ENCODE measurements at regions not wholly inside any gene's neighbourhood (a gene's known extent, or its start where the extent isn't known, plus 50 kb on each side); places are given as distances from the start of the nearest gene placed in this dataset.

DNA sequence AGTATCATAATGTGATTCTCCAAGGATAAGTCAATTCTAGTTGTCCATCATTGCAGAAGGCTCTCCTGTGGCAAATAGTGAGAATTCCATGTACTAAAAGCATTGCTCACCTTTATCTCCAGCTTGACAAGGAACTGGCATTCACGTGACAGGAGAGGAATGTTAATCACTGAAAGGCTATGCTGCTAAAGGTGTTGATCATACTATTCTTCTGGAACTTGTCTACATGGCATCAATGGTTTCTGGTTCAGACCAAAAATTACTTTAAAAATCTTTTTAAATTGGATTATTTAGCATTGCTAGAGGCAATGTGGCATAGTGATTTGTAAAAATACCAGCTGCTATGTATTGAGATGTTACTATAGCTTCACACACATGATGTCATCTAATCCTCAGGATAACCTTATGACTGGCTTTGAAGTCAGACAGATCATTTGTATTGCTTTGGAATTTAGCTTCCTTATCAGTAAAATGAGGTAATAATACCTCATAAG, 414.4 kb downstream of the MTX2 start:
- no peak for DNase-seq (ENCODE audit: low spot score)
- Histone ChIP-seq H3K4me1 (ENCODE audit: insufficient read depth, low read length, poor library complexity, severe bottlenecking) (peaks cover 3% of the 10 kb centered on the region), H3K9me3 (ENCODE audit: low read length) (no peaks in the 10 kb centered on the region), H4K20me1 (ENCODE audit: insufficient read depth, low read length) (no peaks in the 10 kb centered on the region), H3K4me2 (ENCODE audit: low read length) (no peak overlapping the region), H3K36me3 (ENCODE audit: insufficient read depth, low read length) (no peaks in the 10 kb centered on the region), H3K27ac (ENCODE audit: low read depth, low read length, poor library complexity, severe bottlenecking) (no peak overlapping the region), H3K9me2 (ENCODE audit: insufficient read depth, low read length) (no peaks in the 10 kb centered on the region), H3K79me2 (ENCODE audit: insufficient read depth, low read depth, low read length) (no peaks in the 10 kb centered on the region), H3K4me3 (ENCODE audit: low read depth, low read length, poor library complexity, severe bottlenecking) (no peak overlapping the region), H2AFZ (ENCODE audit: low read length) (no peak overlapping the region)
- ChIA-PET POLR2A (no interaction called here), CTCF (ENCODE audit: unreplicated experiment) (no interaction called here)
- intact Hi-C loops (cut with micrococcal nuclease; ENCODE audit: unreplicated experiment) = no loop called here
- no TSS peak for BruUV-seq (replicated peaks)
- no peak for TF ChIP-seq EZH2phosphoT487 (IDR thresholded peaks at IDR 0.05; ENCODE audit: borderline replicate concordance, low read depth, low read length)
- TF ChIP-seq, protein P1, sequence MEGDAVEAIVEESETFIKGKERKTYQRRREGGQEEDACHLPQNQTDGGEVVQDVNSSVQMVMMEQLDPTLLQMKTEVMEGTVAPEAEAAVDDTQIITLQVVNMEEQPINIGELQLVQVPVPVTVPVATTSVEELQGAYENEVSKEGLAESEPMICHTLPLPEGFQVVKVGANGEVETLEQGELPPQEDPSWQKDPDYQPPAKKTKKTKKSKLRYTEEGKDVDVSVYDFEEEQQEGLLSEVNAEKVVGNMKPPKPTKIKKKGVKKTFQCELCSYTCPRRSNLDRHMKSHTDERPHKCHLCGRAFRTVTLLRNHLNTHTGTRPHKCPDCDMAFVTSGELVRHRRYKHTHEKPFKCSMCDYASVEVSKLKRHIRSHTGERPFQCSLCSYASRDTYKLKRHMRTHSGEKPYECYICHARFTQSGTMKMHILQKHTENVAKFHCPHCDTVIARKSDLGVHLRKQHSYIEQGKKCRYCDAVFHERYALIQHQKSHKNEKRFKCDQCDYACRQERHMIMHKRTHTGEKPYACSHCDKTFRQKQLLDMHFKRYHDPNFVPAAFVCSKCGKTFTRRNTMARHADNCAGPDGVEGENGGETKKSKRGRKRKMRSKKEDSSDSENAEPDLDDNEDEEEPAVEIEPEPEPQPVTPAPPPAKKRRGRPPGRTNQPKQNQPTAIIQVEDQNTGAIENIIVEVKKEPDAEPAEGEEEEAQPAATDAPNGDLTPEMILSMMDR (conservative IDR thresholded peaks at IDR 0.05; ENCODE audit: low read length) = no peak

DNA sequence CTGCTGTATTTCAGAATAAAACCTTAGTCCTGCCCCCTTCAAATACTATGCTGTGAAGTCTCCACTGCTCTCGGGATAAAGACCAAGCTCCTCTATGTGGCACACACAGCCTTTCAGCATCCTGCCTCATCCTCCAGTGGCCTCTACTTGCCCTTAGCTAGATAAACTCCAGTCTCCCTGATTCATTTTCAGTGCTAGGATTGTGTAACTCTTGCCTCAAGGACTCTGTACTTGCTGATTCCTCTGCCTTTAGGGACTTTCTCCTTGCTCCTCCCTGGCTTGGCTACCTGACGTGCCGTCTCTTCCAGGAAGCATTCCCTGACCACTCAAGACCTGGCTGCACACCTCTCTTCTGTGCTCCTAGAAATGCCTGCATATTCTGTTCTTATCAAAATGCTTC, 416.7 kb downstream of the MTX2 start:
- Histone ChIP-seq H3K9me2 (ENCODE audit: insufficient read depth, low read length) (no peaks in the 10 kb centered on the region), H3K4me3 (ENCODE audit: low read depth, low read length, poor library complexity, severe bottlenecking) (no peak overlapping the region), H3K27ac (ENCODE audit: low read depth, low read length, poor library complexity, severe bottlenecking) (no peak overlapping the region), H2AFZ (ENCODE audit: low read length) (no peak overlapping the region), H3K4me1 (ENCODE audit: insufficient read depth, low read length, poor library complexity, severe bottlenecking) (peaks cover 3% of the 10 kb centered on the region), H3K36me3 (ENCODE audit: insufficient read depth, low read length) (no peaks in the 10 kb centered on the region), H3K79me2 (ENCODE audit: insufficient read depth, low read depth, low read length) (no peaks in the 10 kb centered on the region), H3K4me2 (ENCODE audit: low read length) (no peak overlapping the region), H4K20me1 (ENCODE audit: insufficient read depth, low read length) (no peaks in the 10 kb centered on the region), H3K9me3 (ENCODE audit: low read length) (no peaks in the 10 kb centered on the region)
- ChIA-PET POLR2A (no interaction called here), CTCF (ENCODE audit: unreplicated experiment) (no interaction called here)
- intact Hi-C loops (cut with micrococcal nuclease; ENCODE audit: unreplicated experiment) = no loop called here
- no TSS peak for BruUV-seq (replicated peaks)
- TF ChIP-seq, protein P1 (conservative IDR thresholded peaks at IDR 0.05; ENCODE audit: low read length) = no peak
- TF ChIP-seq EZH2phosphoT487 (IDR thresholded peaks at IDR 0.05; ENCODE audit: borderline replicate concordance, low read depth, low read length) = no peak
- DNase-seq (ENCODE audit: low spot score) = no peak

DNA sequence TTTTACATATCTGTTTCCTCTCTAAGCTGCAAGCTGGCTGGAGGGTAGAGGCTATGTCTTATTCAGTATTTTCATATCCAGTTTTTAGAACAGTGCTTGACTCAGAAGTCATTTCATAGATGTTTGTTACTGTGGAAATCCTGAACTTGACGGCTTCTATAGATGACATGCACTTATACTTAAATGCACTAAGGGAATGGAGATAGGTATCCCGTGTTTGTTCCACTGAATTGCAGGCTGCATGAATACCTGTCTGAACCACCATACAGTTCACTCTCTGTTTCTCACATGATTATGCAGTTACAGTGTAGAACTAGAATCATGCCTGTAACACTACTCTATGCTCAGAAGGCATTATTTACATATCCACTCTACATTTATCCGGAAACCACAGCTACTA, 417.1 kb downstream of the MTX2 start:
- Histone ChIP-seq H2AFZ (ENCODE audit: low read length) (no peak overlapping the region; the same call in 1 of the 2 replicates), H3K4me2 (ENCODE audit: low read length) (no peak overlapping the region), H3K36me3 (ENCODE audit: insufficient read depth, low read length) (no peaks in the 10 kb centered on the region), H3K9me2 (ENCODE audit: insufficient read depth, low read length) (no peaks in the 10 kb centered on the region), H3K4me1 (ENCODE audit: insufficient read depth, low read length, poor library complexity, severe bottlenecking) (peaks cover 3% of the 10 kb centered on the region), H3K4me3 (ENCODE audit: low read depth, low read length, poor library complexity, severe bottlenecking) (no peak overlapping the region), H3K27ac (ENCODE audit: low read depth, low read length, poor library complexity, severe bottlenecking) (no peak overlapping the region), H3K9me3 (ENCODE audit: low read length) (no peaks in the 10 kb centered on the region), H4K20me1 (ENCODE audit: insufficient read depth, low read length) (no peaks in the 10 kb centered on the region), H3K79me2 (ENCODE audit: insufficient read depth, low read depth, low read length) (no peaks in the 10 kb centered on the region)
- TF ChIP-seq, protein P1 (conservative IDR thresholded peaks at IDR 0.05; ENCODE audit: low read length) = no peak
- TF ChIP-seq EZH2phosphoT487 (IDR thresholded peaks at IDR 0.05; ENCODE audit: borderline replicate concordance, low read depth, low read length) = no peak
- no TSS peak for BruUV-seq (replicated peaks)
- DNase-seq (ENCODE audit: low spot score) = no peak
- intact Hi-C loops (cut with micrococcal nuclease; ENCODE audit: unreplicated experiment) = no loop called here
- POLR2A ChIA-PET = no interaction called here
- CTCF ChIA-PET (ENCODE audit: unreplicated experiment) = no interaction called here
